ENCODE measurements at regions not wholly inside any gene's neighbourhood (a gene's known extent, or its start where the extent isn't known, plus 50 kb on each side); places are given as distances from the start of the nearest gene placed in this dataset.

DNA sequence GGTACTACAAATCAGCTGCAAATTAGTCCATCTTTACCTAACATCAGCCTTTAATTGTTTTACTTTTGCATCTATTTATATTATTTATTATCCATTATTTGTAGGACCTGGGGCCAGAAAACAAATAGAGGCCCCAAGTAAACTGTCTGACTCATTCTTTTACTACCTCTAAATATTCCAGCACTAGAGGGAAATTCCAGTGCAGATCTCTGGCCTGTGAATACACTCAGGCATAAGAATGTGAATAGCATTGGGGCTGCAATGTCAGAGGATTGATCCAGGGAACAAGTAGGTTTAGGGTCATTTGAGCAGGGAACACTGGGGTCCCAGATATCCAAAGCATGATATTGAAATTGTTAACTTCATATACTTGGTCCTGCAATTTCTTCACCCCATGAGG, 176.6 kb upstream of the TYRP1 start (continued):
- TF ChIP-seq, protein P1, sequence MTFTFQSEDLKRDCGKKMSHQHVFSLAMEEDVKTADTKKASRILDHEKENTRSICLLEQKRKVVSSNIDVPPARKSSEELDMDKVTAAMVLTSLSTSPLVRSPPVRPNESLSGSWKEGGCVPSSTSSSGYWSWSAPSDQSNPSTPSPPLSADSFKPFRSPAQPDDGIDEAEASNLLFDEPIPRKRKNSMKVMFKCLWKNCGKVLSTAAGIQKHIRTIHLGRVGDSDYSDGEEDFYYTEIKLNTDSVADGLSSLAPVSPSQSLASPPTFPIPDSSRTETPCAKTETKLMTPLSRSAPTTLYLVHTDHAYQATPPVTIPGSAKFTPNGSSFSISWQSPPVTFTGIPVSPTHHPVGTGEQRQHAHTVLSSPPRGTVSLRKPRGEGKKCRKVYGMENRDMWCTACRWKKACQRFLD (tag by site-specific recombination; IDR thresholded peaks at IDR 0.05): no peak
- TF ChIP-seq ZBTB20 (tag by site-specific recombination; IDR thresholded peaks at IDR 0.05) (no peak), ZNF146 (tag by site-specific recombination; IDR thresholded peaks at IDR 0.05) (no peak)
- TF ChIP-seq, protein P2, sequence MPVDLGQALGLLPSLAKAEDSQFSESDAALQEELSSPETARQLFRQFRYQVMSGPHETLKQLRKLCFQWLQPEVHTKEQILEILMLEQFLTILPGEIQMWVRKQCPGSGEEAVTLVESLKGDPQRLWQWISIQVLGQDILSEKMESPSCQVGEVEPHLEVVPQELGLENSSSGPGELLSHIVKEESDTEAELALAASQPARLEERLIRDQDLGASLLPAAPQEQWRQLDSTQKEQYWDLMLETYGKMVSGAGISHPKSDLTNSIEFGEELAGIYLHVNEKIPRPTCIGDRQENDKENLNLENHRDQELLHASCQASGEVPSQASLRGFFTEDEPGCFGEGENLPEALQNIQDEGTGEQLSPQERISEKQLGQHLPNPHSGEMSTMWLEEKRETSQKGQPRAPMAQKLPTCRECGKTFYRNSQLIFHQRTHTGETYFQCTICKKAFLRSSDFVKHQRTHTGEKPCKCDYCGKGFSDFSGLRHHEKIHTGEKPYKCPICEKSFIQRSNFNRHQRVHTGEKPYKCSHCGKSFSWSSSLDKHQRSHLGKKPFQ (tag by site-specific recombination; IDR thresholded peaks at IDR 0.05): no peak
- TF ChIP-seq, protein P3, sequence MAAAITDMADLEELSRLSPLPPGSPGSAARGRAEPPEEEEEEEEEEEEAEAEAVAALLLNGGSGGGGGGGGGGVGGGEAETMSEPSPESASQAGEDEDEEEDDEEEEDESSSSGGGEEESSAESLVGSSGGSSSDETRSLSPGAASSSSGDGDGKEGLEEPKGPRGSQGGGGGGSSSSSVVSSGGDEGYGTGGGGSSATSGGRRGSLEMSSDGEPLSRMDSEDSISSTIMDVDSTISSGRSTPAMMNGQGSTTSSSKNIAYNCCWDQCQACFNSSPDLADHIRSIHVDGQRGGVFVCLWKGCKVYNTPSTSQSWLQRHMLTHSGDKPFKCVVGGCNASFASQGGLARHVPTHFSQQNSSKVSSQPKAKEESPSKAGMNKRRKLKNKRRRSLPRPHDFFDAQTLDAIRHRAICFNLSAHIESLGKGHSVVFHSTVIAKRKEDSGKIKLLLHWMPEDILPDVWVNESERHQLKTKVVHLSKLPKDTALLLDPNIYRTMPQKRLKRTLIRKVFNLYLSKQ (tag by site-specific recombination; IDR thresholded peaks at IDR 0.05; ENCODE audit: borderline replicate concordance): no peak
- TF ChIP-seq, protein P4, sequence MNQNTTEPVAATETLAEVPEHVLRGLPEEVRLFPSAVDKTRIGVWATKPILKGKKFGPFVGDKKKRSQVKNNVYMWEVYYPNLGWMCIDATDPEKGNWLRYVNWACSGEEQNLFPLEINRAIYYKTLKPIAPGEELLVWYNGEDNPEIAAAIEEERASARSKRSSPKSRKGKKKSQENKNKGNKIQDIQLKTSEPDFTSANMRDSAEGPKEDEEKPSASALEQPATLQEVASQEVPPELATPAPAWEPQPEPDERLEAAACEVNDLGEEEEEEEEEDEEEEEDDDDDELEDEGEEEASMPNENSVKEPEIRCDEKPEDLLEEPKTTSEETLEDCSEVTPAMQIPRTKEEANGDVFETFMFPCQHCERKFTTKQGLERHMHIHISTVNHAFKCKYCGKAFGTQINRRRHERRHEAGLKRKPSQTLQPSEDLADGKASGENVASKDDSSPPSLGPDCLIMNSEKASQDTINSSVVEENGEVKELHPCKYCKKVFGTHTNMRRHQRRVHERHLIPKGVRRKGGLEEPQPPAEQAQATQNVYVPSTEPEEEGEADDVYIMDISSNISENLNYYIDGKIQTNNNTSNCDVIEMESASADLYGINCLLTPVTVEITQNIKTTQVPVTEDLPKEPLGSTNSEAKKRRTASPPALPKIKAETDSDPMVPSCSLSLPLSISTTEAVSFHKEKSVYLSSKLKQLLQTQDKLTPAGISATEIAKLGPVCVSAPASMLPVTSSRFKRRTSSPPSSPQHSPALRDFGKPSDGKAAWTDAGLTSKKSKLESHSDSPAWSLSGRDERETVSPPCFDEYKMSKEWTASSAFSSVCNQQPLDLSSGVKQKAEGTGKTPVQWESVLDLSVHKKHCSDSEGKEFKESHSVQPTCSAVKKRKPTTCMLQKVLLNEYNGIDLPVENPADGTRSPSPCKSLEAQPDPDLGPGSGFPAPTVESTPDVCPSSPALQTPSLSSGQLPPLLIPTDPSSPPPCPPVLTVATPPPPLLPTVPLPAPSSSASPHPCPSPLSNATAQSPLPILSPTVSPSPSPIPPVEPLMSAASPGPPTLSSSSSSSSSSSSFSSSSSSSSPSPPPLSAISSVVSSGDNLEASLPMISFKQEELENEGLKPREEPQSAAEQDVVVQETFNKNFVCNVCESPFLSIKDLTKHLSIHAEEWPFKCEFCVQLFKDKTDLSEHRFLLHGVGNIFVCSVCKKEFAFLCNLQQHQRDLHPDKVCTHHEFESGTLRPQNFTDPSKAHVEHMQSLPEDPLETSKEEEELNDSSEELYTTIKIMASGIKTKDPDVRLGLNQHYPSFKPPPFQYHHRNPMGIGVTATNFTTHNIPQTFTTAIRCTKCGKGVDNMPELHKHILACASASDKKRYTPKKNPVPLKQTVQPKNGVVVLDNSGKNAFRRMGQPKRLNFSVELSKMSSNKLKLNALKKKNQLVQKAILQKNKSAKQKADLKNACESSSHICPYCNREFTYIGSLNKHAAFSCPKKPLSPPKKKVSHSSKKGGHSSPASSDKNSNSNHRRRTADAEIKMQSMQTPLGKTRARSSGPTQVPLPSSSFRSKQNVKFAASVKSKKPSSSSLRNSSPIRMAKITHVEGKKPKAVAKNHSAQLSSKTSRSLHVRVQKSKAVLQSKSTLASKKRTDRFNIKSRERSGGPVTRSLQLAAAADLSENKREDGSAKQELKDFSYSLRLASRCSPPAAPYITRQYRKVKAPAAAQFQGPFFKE (tag by site-specific recombination; IDR thresholded peaks at IDR 0.05; ENCODE audit: borderline replicate concordance): no peak

DNA sequence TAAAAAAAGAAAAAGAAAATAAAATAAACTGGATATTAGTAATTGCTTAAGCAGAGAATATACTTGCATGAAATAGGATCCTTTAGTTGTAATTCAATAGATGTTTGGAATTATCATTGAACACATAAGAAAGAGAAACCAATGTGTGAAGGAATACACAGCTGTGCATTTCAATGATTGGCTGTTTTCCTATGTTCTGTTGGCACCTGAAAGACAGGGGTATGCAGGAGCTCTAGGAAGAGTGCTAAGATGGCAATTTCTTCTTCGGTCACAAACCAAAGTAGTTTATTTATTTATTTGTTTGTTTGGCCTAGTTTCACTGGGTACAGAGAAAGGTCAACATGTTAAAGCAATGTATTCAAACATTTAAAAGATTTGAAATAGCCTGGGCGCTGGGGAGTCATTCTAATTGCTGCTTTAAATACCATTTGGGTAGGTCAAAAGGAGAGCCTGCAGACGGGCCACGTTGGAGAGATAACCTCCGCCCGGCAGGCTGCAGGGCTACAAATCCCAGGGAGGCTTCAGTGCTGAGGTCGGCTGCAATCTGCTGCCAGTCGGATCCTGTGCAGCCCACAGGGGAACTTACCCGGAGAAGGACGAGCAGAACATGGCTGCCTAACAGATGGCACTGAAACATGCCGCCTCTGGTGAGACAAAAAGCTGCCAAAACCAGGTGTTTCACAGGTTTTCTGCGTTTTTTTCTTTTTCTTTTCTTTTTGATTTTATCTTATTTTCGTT, 154.2 kb upstream of the TYRP1 start:
- CTCF ChIA-PET: no interaction called here
- POLR2A ChIA-PET: no interaction called here
- H3K9me3 ChIP-seq (ENCODE audit: control insufficient read depth, insufficient read depth, low read depth, low read length): no peaks in the 10 kb centered on the region
- H3K27ac ChIP-seq (ENCODE audit: extremely low read depth, low read depth, low read length): no peak overlapping the region
- H3K4me3 ChIP-seq (ENCODE audit: low read depth, low read length): no peak overlapping the region
- TF ChIP-seq ZNF623 (tag by site-specific recombination; IDR thresholded peaks at IDR 0.05) (no peak), ZNF561 (tag by site-specific recombination; IDR thresholded peaks at IDR 0.05; ENCODE audit: borderline replicate concordance) (no peak), ZNF404 (tag by site-specific recombination; IDR thresholded peaks at IDR 0.05) (no peak), ZNF785 (tag by site-specific recombination; IDR thresholded peaks at IDR 0.05) (no peak)
- TF ChIP-seq, protein P5, sequence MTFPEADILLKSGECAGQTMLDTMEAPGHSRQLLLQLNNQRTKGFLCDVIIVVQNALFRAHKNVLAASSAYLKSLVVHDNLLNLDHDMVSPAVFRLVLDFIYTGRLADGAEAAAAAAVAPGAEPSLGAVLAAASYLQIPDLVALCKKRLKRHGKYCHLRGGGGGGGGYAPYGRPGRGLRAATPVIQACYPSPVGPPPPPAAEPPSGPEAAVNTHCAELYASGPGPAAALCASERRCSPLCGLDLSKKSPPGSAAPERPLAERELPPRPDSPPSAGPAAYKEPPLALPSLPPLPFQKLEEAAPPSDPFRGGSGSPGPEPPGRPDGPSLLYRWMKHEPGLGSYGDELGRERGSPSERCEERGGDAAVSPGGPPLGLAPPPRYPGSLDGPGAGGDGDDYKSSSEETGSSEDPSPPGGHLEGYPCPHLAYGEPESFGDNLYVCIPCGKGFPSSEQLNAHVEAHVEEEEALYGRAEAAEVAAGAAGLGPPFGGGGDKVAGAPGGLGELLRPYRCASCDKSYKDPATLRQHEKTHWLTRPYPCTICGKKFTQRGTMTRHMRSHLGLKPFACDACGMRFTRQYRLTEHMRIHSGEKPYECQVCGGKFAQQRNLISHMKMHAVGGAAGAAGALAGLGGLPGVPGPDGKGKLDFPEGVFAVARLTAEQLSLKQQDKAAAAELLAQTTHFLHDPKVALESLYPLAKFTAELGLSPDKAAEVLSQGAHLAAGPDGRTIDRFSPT (tag by site-specific recombination; IDR thresholded peaks at IDR 0.05): no peak
- no peaks in the 10 kb centered on the region for H3K4me1 ChIP-seq (ENCODE audit: control insufficient read depth, insufficient read depth, low read length)
- H3K36me3 ChIP-seq (ENCODE audit: control insufficient read depth in 2 of 2, insufficient read depth in 1 of 2, low read length in 2 of 2): no peaks in the 10 kb centered on the region

Measured in HEK293 (cell line).